ENCODE measurements at regions not wholly inside any gene's neighbourhood (a gene's known extent, or its start where the extent isn't known, plus 50 kb on each side); places are given as distances from the start of the nearest gene placed in this dataset.

- TF ChIP-seq, protein P1, sequence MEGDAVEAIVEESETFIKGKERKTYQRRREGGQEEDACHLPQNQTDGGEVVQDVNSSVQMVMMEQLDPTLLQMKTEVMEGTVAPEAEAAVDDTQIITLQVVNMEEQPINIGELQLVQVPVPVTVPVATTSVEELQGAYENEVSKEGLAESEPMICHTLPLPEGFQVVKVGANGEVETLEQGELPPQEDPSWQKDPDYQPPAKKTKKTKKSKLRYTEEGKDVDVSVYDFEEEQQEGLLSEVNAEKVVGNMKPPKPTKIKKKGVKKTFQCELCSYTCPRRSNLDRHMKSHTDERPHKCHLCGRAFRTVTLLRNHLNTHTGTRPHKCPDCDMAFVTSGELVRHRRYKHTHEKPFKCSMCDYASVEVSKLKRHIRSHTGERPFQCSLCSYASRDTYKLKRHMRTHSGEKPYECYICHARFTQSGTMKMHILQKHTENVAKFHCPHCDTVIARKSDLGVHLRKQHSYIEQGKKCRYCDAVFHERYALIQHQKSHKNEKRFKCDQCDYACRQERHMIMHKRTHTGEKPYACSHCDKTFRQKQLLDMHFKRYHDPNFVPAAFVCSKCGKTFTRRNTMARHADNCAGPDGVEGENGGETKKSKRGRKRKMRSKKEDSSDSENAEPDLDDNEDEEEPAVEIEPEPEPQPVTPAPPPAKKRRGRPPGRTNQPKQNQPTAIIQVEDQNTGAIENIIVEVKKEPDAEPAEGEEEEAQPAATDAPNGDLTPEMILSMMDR (IDR thresholded peaks at IDR 0.05): no peak
- TF ChIP-seq POLR2A (IDR thresholded peaks at IDR 0.05): no peak
These were observed 380.2 kb upstream of the ADGRL4 start for GRCh38 chr1:79386730-79387129.

All from adrenal gland (tissue), 5 donors.